OCI-LY1 (cell line): ENCODE measurements at regions not wholly inside any gene's neighbourhood (a gene's known extent, or its start where the extent isn't known, plus 50 kb on each side); places are given as distances from the start of the nearest gene placed in this dataset.

Experiments used
- H2AFZ ChIP-seq: fragments of 200-600 bp; sonication (generic), shearing (Covaris generic); 2 replicates; pipeline ENCODE4 v1.6.0; 2014; ENCODE audit warnings: antibody characterized with exemption, mild to moderate bottlenecking, low read length
- H3F3A ChIP-seq: fragments of 200-600 bp; sonication (generic), shearing (Covaris generic); 2 replicates; pipeline ENCODE4 v1.6.0; 2014; ENCODE audit warnings: mild to moderate bottlenecking, antibody characterized with exemption, low read length, moderate library complexity; ENCODE audit not compliant: insufficient read depth
- H3K27ac ChIP-seq: fragments of 200-600 bp; sonication (generic); 2 replicates; pipeline ENCODE4 v1.5.1; 2014; ENCODE audit warnings: low read length, mixed run types, mild to moderate bottlenecking, low read depth; ENCODE audit not compliant: poor library complexity, severe bottlenecking
- H3K27me3 ChIP-seq: fragments of 200-600 bp; sonication (generic); 2 replicates; pipeline ENCODE4 v1.6.0; 2014; ENCODE audit warnings: antibody characterized with exemption, mild to moderate bottlenecking, low read length, moderate library complexity; ENCODE audit not compliant: insufficient read depth
- H3K36me3 ChIP-seq: fragments of 200-600 bp; sonication (generic); 2 replicates; pipeline ENCODE4 v1.6.1; 2014; ENCODE audit warnings: mild to moderate bottlenecking, antibody characterized with exemption, low read length, moderate library complexity, mixed read lengths; ENCODE audit not compliant: insufficient read depth
- H3K4me1 ChIP-seq: fragments of 200-600 bp; sonication (generic); 2 replicates; pipeline ENCODE4 v1.5.1; 2014; ENCODE audit warnings: mild to moderate bottlenecking, low read length, moderate library complexity; ENCODE audit not compliant: insufficient read depth, severe bottlenecking
- H3K4me2 ChIP-seq: fragments of 200-600 bp; sonication (generic), shearing (Covaris generic); 2 replicates; pipeline ENCODE4 v1.6.1; 2014; ENCODE audit warnings: low read length
- H3K4me3 ChIP-seq: fragments of 200-600 bp; sonication (generic); 2 replicates; pipeline ENCODE4 v1.5.1; 2014; ENCODE audit warnings: low read length, low read depth, mild to moderate bottlenecking, mixed read lengths; ENCODE audit not compliant: poor library complexity, severe bottlenecking
- H3K79me2 ChIP-seq: fragments of 200-600 bp; shearing (Covaris generic); 2 replicates; pipeline ENCODE4 v1.6.1; 2016; ENCODE audit warnings: mixed run types, low read length, mixed read lengths; ENCODE audit not compliant: insufficient read depth
- H3K9ac ChIP-seq: fragments of 200-600 bp; sonication (generic), shearing (Covaris generic); 2 replicates; pipeline ENCODE4 v1.6.1; 2014; ENCODE audit warnings: mild to moderate bottlenecking, low read length, mixed read lengths
- H3K9me2 ChIP-seq: fragments of 200-600 bp; sonication (generic), shearing (Covaris generic); 2 replicates; pipeline ENCODE4 v1.6.1; 2014; ENCODE audit warnings: low read depth, mild to moderate bottlenecking, low read length, mixed read lengths
- H3K9me3 ChIP-seq: fragments of 200-600 bp; shearing (Covaris generic); 2 replicates; pipeline ENCODE4 v1.6.1; 2014; ENCODE audit warnings: low read length, mixed read lengths
- H4K20me1 ChIP-seq: fragments of 200-600 bp; sonication (generic), shearing (Covaris generic); 2 replicates; pipeline ENCODE4 v1.6.0; 2016; ENCODE audit warnings: mild to moderate bottlenecking, low read length; ENCODE audit not compliant: insufficient read depth
- EZH2 ChIP-seq: fragments of 200-600 bp; sonication (generic), shearing (Covaris generic); IDR thresholded peaks from 2 replicates; pipeline ENCODE4 v1.8.0; 2017; ENCODE audit warnings: borderline replicate concordance, mixed run types, mild to moderate bottlenecking, antibody characterized with exemption, low read length, moderate library complexity, mixed read lengths
- TF ChIP-seq, protein P1 (sequence below): fragments of 200-600 bp; sonication (generic), shearing (Covaris generic); IDR thresholded peaks from 2 replicates; pipeline ENCODE4 v1.5.1; 2017; ENCODE audit warnings: mild to moderate bottlenecking, antibody characterized with exemption, low read length, moderate library complexity, mixed read lengths

- Histone ChIP-seq H3K9ac (no peak overlapping the region), H3K4me3 (no peak overlapping the region), H3K9me2 (no peaks in the 10 kb centered on the region), H3K36me3 (no peaks in the 10 kb centered on the region), H3K4me1 (no peaks in the 10 kb centered on the region), H3K79me2 (no peaks in the 10 kb centered on the region), H3F3A (no peaks in the 10 kb centered on the region), H3K27me3 (no peaks in the 10 kb centered on the region), H4K20me1 (no peaks in the 10 kb centered on the region), H3K9me3 (no peaks in the 10 kb centered on the region), H2AFZ (no peak overlapping the region), H3K27ac (no peak overlapping the region), H3K4me2 (no peak overlapping the region)
- no peak for TF ChIP-seq EZH2
- TF ChIP-seq, protein P1, sequence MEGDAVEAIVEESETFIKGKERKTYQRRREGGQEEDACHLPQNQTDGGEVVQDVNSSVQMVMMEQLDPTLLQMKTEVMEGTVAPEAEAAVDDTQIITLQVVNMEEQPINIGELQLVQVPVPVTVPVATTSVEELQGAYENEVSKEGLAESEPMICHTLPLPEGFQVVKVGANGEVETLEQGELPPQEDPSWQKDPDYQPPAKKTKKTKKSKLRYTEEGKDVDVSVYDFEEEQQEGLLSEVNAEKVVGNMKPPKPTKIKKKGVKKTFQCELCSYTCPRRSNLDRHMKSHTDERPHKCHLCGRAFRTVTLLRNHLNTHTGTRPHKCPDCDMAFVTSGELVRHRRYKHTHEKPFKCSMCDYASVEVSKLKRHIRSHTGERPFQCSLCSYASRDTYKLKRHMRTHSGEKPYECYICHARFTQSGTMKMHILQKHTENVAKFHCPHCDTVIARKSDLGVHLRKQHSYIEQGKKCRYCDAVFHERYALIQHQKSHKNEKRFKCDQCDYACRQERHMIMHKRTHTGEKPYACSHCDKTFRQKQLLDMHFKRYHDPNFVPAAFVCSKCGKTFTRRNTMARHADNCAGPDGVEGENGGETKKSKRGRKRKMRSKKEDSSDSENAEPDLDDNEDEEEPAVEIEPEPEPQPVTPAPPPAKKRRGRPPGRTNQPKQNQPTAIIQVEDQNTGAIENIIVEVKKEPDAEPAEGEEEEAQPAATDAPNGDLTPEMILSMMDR = no peak
Measured at GRCh38 chr11:36854875-36855274, 256.8 kb upstream of the RAG2 start.

DNA sequence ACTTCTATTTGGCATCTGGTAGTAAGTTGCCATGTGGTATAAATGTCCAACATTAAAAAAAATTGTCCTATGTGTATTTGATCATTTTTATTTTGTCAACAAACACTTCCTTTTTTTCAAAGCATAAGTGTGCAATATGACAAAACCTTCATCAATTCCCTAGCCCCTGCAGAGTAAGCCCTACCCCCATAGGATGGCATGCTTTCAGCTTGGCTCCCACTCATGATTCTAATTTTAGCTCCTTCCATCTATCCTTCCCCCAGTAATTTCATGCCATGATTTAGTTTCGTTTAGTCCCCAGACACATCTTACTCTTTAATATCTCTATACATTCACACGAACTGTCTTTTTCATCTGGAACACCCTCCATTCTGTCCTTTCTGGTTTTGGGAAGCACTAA, 250.6 kb upstream of the RAG2 start:
- H3K9ac ChIP-seq = no peak overlapping the region
- H3K9me2 ChIP-seq = no peaks in the 10 kb centered on the region
- no peak overlapping the region for H3K27ac ChIP-seq
- no peak overlapping the region for H3K4me3 ChIP-seq
- no peaks in the 10 kb centered on the region for H3K9me3 ChIP-seq
- no peaks in the 10 kb centered on the region for H3F3A ChIP-seq
- H3K36me3 ChIP-seq = no peaks in the 10 kb centered on the region
- no peaks in the 10 kb centered on the region for H3K4me1 ChIP-seq
- no peak overlapping the region for H3K4me2 ChIP-seq
- no peaks in the 10 kb centered on the region for H3K79me2 ChIP-seq
- TF ChIP-seq, protein P1 = no peak
- TF ChIP-seq EZH2 = no peak
- no peaks in the 10 kb centered on the region for H4K20me1 ChIP-seq
- H3K27me3 ChIP-seq = no peaks in the 10 kb centered on the region
- no peak overlapping the region for H2AFZ ChIP-seq

GRCh38 chr11:36840378-36840777, 242.3 kb upstream of the RAG2 start:
- Histone ChIP-seq H3K79me2 (no peaks in the 10 kb centered on the region), H3K27ac (no peak overlapping the region), H3K4me1 (no peaks in the 10 kb centered on the region), H3K9ac (no peak overlapping the region), H3K9me2 (no peaks in the 10 kb centered on the region), H2AFZ (no peak overlapping the region), H3K9me3 (no peaks in the 10 kb centered on the region), H3K27me3 (no peaks in the 10 kb centered on the region), H4K20me1 (no peaks in the 10 kb centered on the region), H3K36me3 (no peaks in the 10 kb centered on the region), H3F3A (no peaks in the 10 kb centered on the region), H3K4me3 (no peak overlapping the region), H3K4me2 (no peak overlapping the region)
- TF ChIP-seq, protein P1 = no peak
- no peak for TF ChIP-seq EZH2
